ENCODE measurements at regions not wholly inside any gene's neighbourhood (a gene's known extent, or its start where the extent isn't known, plus 50 kb on each side); places are given as distances from the start of the nearest gene placed in this dataset.

GRCh38 chr7:25295387-25295786, 67.1 kb upstream of the NPVF start:
- TF ChIP-seq CTCF (IDR thresholded peaks at IDR 0.05), result no peak
- no peak for TF ChIP-seq EZH2 (IDR thresholded peaks at IDR 0.05; ENCODE audit: borderline replicate concordance, insufficient read depth, low read depth, low read length, poor library complexity, severe bottlenecking)
